GM12875 (cell line): ENCODE measurements at regions not wholly inside any gene's neighbourhood (a gene's known extent, or its start where the extent isn't known, plus 50 kb on each side); places are given as distances from the start of the nearest gene placed in this dataset.

Source experiments
- H3K4me3 ChIP-seq: one replicate; pipeline ENCODE4 v1.5.1; 2011; ENCODE audit warnings: low read depth, low read length, control low read depth
- CTCF ChIP-seq: IDR thresholded peaks from 2 replicates; pipeline ENCODE4 v1.5.1; 2011; ENCODE audit warnings: low read depth, mild to moderate bottlenecking, control low read depth, inconsistent platforms, low read length, moderate library complexity, borderline replicate concordance; ENCODE audit not compliant: insufficient read depth

GRCh38 chr13:89554801-89555200 lies 1792.7 kb upstream of the MIR17HG start:
- TF ChIP-seq CTCF, result no peak
- no peak overlapping the region for H3K4me3 ChIP-seq

GRCh38 chr13:89565476-89566100 lies 1781.9 kb upstream of the MIR17HG start:
- H3K4me3 ChIP-seq, result no peak overlapping the region
- TF ChIP-seq CTCF, result no peak

GRCh38 chr13:89567025-89567424 lies 1780.5 kb upstream of the MIR17HG start:
- no peak overlapping the region for H3K4me3 ChIP-seq
- no peak for TF ChIP-seq CTCF

GRCh38 chr13:89568276-89568675 lies 1779.2 kb upstream of the MIR17HG start:
- H3K4me3 ChIP-seq, result no peak overlapping the region
- no peak for TF ChIP-seq CTCF

GRCh38 chr13:89568746-89569145 lies 1778.7 kb upstream of the MIR17HG start:
- TF ChIP-seq CTCF, result no peak
- H3K4me3 ChIP-seq, result no peak overlapping the region

GRCh38 chr13:89571676-89572075 lies 1775.8 kb upstream of the MIR17HG start:
- no peak overlapping the region for H3K4me3 ChIP-seq
- TF ChIP-seq CTCF, result no peak

GRCh38 chr13:89574077-89574476 lies 1773.4 kb upstream of the MIR17HG start:
- no peak for TF ChIP-seq CTCF

More at GRCh38 chr13:89574077-89574476, 1773.4 kb upstream of the MIR17HG start:
- H3K4me3 ChIP-seq, result no peak overlapping the region
